ENCODE measurements at regions not wholly inside any gene's neighbourhood (a gene's known extent, or its start where the extent isn't known, plus 50 kb on each side); places are given as distances from the start of the nearest gene placed in this dataset.
"Not testable (repeated sequence)": the region's sequence is repeated elsewhere in the genome, so short reads cannot be mapped to it uniquely, and the experiment has no call there.

DNA sequence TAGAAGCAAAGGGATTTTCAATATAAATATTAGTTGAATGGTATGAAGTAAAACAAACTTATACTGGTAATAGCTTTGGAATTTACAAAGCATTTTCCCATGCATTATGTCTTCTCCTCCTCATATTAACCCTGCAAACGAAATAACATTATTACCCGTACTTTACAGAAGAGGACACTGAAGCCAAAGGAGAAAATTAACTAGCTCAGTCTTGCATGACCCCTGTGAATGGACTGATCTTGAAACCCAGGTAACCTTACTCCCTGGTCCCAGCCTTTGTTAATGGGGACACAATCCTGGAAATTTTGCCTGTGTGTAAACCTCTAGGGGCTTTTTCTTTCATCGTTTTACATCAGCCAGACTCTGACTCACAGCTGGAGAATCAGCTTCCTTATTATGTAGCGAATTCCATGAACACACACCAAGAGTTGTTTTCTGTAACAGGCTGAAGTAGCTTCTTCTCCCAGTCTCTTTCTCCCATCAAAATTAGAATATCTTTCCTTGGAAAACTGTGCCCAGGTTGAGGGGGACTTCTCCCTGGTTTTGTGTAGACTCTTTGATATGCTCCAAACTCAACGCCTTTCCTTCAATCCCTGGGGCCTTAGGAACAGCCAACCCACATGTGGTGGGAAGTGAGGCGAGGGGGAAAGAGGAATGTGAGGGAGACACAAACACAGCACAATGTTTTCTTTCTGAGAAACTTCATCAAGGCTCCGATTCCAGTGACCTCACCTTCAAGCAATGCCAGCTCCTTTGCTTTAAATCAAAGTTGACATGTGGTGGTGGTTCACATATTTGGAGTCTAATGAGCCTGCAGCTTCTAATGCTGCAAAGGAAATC, 480.9 kb upstream of the PAPPA start:
- DNase-seq (ENCODE audit: low spot score): no peak

DNA sequence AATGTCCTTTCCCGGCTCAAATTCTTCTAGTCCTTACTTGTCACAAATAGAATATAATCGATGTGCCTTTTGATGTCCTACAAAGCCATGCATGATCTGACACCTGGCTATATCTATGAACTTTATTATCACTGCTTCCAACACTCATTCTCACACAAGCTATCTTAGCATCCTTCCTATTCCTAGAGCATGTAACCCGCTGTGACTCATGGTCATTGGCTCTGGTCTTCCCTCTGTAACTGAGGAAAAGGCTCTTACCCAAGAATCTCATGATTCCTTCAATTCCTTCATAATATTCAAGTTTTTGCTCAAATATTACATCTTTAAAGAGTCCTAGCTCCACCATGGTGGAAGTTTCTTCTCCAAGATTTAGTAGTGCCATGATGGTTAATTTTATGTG, 480.0 kb upstream of the PAPPA start:
- DNase-seq (ENCODE audit: low spot score): no peak

DNA sequence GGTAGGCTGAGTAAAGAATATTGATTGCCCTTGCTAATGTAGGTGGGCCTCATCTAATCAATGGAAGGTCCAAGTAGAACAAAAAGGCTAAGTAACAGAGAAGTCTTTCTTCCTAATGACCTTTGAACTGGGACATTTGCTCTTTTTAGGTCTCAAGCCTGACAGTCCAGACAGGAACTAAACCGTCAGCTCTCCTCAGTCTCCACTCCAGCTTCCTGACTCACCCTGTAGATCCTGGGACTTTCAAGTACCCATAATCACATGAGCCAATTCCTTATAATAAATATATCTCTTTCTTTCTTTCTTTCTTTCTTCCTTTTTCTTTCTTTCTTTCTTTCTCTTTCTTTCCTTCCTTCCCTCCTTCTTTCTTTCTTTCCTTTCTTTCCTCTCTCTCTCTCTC, 479.5 kb upstream of the PAPPA start:
- DNase-seq (ENCODE audit: low spot score): no peak

DNA sequence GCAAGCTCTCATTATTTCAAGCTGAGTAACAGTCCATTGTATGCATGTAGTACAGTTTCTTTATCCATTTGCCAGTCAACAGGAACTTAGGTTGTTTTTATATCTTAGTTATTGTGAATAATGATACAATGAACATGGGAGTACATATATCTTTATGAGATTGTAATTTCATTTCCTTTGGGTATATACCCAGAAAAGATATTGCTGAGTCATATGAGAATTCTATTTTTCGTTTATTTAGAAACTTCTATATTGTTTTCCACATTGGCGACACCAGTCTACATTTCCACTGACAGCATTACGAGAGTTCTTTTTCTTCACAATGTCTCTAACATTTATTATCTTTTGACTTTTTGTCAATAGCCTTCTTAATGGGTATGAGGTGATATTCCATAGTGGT, 477.8 kb upstream of the PAPPA start:
- DNase-seq (ENCODE audit: low spot score): no peak

DNA sequence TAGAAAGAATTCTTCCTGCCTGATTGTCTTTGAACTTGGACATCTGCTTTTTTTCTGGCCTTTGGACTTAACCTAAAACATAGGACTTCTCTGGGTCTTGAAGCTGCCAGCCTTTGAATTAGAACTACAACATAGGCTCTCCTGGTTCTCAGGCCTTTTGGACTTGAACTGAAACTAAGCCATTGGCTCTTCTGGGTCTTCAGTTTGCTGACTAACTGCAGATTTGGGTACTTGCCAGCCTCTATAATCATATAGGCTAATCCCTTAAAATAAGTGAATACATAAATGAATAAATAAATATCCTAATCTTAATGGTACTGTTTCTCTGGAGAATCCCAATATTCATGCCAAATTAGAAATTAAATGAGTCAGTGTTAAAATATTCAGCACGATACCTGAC, 473.4 kb upstream of the PAPPA start:
- no peak for DNase-seq (ENCODE audit: low spot score)

DNA sequence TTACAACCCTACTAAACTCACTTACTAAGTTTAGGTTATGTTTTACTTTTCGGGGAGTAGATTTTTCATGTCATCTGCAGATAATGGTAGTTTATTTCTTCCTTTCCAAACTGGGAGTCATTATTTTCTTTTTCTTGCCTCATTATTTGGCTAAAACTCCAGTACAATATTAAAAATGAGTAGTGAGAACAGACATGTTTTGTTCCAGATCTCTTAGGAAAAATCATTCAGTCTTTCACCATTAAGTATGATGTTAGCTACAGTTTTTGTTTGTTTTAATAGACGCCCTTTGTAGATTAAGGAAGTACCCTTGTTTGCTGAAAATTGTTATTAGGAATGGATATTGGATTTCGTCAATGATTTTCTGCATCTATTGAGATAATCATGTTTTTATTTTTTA, 472.0 kb upstream of the PAPPA start:
- no peak for DNase-seq (ENCODE audit: low spot score)

DNA sequence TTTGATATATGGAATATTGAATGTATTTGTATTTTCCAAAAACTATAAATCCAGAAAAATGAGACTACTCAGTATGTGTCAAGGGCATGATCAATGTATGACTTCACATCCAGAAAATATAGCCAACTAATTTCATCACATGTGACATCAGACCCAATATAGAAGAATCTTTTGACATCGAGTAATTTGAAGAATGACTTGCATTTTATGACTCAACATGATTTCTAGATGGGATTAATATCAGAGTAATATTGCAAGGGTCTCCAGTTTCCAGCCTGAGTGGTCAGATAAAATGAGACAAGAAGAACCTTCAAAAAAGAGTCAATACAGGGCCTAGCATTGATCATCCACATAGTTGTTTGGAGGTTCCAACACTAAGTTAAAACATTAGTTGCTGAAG, 467.5 kb upstream of the PAPPA start:
- no peak for DNase-seq (ENCODE audit: low spot score)

DNA sequence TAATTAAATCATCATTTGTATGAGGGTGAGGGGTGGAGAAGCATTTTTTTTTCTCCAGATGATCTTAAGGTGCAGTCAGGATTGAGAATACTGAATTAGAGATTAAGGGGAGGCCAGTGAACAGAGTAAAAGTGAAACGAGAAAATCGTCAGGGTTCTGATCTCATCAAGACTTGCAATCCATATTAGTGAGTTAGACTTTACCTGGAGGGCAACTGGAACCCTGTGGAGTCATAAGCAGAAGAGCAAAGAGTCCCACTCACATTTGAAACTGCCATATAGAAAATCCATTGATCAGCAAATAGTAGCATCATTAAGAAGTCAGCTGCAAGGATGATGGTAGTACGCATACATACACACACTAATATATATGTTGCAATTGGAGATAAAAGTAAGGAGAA, 466.2 kb upstream of the PAPPA start:
- no peak for DNase-seq (ENCODE audit: low spot score)

DNA sequence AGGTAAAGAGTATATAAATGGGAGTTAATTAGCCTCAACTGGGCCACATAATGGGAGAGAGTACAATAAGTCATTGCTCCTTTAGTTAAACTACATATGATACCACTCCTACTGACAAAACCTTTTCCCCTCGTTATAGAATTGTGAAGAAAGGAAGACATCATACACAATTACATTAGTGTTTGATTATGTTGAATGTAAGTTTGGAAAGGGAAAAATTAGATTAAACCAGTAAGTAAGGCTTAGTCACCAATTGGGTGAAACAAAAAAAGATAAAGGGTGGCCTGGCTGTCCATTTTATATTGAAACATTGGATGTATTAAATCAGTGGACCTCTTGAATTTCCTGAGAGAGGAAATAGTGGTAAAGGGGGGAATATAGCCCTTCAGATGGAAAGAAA, 464.3 kb upstream of the PAPPA start:
- no peak for DNase-seq (ENCODE audit: low spot score)

DNA sequence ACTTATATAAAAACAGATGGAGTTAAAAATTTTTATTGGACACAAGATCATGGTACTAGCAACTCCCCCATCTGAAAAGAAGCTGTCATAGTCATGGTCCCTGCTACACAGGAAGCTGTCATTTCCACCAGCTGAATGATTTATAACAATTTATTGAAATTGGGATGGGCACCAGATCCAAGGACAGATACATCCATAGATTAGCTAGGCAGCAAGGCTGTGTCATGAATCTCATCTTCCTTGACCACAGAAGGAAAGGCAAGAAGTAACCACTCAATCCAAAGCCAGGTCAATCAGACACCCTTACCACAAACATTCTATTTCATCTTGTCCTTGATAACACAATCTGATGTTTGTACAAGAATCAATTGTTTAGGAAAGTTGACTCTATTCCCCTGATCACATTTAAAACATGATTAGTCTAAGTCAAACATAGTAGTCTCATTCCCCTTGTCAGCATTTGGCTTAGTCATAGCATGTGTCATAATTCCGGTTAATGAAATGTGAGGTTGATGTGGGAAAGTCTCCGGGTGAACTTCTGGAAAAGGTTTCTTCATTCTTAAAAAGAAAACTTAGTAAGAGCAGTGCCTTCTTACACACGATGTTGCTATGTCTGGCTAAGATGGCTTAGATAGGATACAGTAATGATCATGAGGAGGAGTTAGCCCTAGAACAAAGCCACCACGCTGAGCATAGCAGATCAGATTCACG, 462.6 kb upstream of the PAPPA start:
- no peak for DNase-seq (ENCODE audit: low spot score)

DNA sequence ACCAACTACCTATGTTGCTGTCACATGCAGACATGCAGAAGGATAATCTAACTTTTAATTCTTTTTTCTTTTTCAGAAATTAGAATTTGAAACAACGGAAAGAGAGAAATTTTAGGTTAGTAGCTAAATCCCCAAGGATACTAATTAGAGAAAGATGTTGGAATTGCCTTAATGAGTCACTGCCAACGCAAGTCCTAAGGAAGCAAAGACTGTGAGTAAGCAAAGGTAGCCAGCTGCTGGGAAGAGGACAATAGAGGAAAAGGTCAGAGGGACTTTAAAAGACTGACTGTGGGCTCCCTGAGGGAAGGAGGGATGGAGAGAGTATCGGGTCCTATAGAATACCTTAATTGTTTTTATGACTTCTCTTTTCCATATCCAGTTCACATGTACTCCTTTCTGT, 461.9 kb upstream of the PAPPA start:
- no peak for DNase-seq (ENCODE audit: low spot score)

DNA sequence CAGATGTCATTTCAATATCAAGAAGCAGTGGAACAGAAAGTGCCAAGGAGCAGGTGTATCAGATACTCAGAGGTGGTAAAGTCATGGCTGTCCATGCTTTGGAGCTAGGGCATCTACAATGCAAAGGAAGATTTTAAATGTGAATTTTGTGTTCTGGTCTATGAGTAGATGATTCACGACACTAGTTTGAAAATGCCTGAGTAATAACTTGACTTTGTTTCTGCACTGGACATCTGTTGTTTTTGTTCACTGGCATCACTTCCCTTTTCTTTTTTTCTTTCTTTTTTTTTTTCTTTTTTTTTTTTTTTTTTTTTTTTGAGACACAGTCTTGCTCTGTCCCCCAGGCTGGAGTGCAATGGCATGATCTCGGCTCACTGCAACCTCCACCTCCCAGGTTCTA, 460.7 kb upstream of the PAPPA start:
- not testable (repeated sequence) for DNase-seq (ENCODE audit: low spot score)

DNA sequence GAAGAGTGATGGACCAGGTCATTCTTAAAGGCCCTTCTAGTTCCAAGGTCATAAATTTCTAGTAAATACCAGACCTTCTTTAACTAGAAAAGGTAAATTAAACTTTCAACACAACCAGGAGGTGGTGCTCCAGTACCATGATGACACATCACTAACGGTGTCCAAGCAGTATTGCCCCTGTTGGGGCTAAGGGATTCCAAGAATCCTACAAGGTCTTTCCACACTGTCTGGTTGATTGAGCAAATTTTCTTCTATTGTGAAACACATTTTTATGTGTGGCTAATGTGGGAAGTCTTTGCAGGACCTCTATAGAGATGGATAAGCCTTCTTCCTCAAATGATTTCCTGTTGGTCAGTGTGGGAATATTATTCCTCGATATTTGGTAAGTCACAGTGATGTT, 459.6 kb upstream of the PAPPA start:
- DNase-seq (ENCODE audit: low spot score): no peak

DNA sequence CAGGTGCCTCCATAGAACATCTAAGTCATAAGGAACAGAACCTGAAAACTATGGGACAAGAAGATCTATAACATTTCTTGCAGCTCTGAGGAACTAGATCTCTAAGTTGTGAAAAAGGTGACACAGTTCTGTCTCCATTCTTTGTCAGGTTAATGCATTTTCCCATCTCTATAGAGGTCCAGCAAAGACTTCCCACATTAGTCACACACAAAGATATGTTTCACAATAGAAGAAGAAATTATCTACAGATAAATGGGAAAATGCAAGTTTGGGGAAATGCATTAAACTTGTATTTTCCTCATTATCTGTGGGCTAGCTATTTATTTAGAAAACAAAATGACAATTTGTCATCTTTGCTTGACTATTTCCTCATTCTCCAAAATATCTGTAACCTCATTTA, 458.6 kb upstream of the PAPPA start:
- no peak for DNase-seq (ENCODE audit: low spot score)

DNA sequence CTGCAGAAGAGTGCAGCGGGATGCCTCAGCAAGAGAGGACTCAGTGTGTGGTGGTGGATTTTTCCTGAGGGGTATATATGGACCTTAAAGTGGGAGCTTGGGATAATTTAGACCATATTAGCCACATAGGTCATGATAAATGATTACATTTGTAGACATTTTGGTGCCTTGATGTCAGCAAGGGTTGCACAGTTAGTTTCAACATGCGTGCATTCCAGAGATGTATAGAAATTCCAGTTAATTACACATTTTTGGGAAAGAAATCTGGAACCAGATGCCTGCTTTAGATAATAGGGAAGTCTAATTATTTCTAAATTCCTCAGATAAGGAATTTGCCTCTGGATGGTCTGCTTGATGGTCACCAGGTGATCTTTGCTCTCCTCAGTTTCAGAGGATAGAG, 440.6 kb upstream of the PAPPA start:
- DNase-seq (ENCODE audit: low spot score): no peak

DNA sequence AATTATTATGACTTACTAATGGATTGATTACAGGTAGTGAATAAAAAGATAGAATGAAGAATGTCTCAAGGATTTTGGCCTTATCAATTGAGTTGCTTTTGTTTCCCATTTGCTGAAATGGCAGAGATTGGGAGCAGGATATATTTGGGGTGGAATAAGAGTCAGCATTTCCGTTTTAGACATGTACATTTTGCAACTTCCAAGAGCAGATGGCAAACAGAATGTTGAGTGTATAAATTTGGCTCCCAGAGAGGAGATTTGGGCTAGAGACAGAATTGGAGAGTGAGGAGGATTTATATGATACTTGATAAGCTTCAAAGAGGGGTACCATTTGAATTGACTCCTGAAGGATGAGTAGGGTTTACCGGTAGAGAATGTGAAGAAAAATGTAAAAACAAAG, 437.9 kb upstream of the PAPPA start:
- DNase-seq (ENCODE audit: low spot score): no peak

DNA sequence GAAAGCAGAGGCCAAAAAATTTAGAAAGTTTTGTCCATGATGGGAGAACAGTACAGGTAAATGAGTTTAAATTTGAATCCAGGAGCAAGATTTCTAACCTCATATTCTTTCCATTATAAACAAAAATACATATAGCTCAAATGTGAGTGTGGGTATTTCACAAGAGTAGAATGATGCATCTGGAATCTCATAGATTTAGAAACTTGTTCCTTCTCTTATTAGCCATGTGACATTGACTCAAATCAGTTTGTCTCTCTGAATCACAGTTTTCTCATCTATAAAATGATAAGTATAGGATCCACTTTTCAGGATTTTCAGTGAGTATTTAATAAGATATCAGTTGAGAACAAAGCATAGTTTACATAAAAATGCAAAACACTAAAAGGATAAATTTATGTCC, 436.3 kb upstream of the PAPPA start:
- no peak for DNase-seq (ENCODE audit: low spot score)

DNA sequence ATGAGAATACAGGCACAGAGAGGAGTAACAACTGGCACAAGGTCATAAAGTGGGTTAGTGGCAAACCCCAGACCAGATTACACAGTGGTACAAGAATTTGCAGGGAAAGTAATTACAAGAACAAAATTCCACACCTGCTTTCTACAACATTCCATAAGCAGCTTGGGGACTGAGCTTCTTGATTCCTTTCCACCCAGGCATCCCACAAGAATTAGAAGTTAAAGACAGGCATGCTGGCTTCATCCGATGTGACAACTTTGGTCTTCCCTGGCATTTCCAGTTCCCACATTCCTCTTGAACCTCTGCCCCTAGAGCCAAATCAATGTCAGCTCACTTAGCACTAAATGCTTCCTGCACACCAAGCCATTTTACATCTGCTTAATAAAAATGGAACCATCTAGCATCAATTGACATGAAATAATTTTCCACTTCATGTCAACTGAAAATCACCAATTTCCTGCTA, 435.8 kb upstream of the PAPPA start:
- no peak for DNase-seq (ENCODE audit: low spot score)

DNA sequence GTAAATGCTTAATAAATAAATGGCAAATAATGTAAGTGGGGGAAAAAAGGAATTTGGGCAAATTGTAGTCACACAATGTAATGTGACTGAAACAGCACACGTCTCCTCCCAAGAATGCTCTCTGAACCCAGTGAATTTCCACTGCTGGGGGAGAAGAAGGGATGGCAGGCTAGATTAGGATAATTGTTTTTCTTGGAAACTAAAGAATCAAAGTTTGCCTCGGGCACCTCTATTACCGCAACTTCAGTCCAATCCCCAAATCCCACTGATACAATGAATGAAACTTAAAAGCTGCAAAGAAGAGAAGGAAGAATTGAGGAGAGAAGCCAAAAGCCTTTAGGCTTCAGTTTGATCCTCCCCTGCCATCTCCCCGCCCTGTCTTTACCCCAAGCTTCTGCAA, 423.2 kb upstream of the PAPPA start:
- no peak for DNase-seq (ENCODE audit: low spot score)

DNA sequence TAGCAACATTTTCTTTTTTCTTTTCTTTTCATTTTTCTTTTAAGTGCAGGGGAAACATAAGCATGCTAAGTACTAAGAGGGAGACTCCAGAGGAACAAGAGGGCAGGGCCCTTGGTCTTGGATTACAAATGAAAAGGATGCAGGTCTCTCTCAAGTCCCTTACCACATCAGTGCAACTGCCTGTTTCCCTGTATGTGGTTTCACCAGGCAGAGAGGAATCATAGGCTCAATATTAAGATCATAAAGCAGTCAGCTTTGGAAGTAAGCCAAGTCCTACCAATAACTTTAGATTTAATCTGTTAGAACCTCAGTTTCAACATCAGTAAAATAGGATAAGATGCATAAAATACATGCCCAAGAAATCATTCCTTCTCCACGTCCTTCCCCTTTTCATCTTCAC, 422.7 kb upstream of the PAPPA start:
- DNase-seq (ENCODE audit: low spot score): no peak

DNA sequence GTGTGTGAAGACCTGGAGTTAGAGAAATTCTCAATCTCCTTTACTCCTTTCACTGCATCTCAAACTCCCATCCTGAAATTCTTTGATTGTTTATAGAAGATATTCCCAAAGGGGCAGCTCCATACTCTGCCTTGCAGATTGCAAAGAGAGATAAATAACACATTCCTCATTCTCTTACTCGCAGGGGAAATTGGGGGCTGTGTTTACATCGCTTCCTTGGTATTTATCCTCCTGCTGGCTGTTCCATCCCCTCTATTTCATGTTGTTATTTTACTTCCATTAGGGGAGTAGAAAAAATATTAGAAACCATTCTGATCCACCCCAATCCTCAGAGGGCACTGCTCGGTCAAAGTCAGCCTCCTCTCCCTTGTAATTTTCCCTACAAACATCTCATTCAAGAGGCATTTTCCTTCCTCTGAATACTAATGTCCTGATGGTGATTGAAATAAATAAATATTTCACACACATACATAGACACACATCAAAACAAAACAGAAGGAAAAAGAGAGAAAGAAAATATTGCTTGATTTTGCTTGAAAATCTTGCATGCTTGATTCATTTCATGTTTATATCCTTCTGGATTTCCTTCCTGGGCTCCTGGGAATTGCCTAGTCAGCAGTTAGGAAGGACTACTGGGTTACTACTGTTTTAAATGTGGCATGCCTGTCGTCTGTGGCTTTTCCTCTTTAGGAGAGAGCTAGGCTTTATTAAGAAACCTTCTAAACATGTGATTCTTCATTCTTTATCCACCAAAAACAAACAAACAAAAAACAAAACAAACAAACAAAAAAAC, 420.1 kb upstream of the PAPPA start:
- DNase-seq (ENCODE audit: low spot score): no peak

DNA sequence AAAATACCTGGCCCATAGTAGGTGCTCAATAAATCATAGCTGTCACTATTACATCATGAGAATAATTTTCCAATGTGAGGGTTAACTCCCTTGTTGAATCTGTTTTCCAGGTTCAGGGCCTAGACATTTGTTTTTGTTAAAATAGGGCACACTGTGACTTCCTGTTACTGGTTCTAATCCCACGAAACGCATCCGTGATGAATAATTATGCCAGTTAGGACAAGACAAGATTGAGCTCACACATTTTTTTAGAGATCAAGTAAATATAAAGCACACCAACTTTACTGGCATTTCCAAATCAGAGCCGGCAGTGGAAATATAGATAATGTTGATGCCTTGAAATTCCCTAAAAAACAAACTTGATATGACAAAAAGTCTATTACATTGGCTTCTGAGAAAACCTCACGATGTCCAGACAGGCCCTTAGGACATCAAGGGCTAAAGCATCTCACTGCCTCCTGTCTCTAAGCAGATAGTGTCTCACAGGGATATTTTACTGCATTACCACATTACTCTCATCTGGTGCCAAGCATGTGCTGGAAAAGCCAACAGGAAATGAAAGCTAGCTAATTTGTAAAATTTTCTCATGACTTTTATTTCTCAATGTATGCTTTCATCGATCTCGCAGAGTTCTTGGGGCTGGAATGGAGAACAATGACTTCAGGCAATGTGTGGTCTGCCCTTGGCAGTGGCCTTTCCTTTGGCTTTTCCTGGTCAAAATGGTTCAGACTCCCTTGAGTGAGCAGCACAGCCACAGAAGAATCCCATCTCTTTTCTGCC, 414.3 kb upstream of the PAPPA start:
- DNase-seq (ENCODE audit: low spot score): no peak
